OCI-LY3 (cell line): ENCODE measurements at regions not wholly inside any gene's neighbourhood (a gene's known extent, or its start where the extent isn't known, plus 50 kb on each side); places are given as distances from the start of the nearest gene placed in this dataset.

Experiments used
- CTCF ChIP-seq: fragments of 200-600, 300-600 bp; sonication (generic); IDR thresholded peaks from 2 replicates; pipeline ENCODE4 v1.5.1; 2014; ENCODE audit warnings: antibody characterized with exemption, low read length, low read depth
- EZH2phosphoT487 ChIP-seq: fragments of 200-600 bp; shearing (Covaris generic); IDR thresholded peaks from 2 replicates; pipeline ENCODE4 v1.6.1; 2018; ENCODE audit warnings: antibody characterized with exemption, mixed run types, low read depth

- TF ChIP-seq CTCF (no peak), EZH2phosphoT487 (no peak)
Observed at GRCh38 chr18:14974088-14974487, 226.1 kb downstream of the ANKRD30B start.
